IMR-90 (cell line): ENCODE measurements at regions not wholly inside any gene's neighbourhood (a gene's known extent, or its start where the extent isn't known, plus 50 kb on each side); places are given as distances from the start of the nearest gene placed in this dataset.

ENCODE experiments used
- ATAC-seq: fragments of 200-7000 bp; cut with Tn5 transposase; 2 replicates; pipeline ENCODE4 v1.9.1; 2020; ENCODE audit warnings: low read depth, mild to moderate bottlenecking, moderate library complexity
- BruUV-seq: library from RNA; stranded (reverse); fragments of 400-500 nt; replicated peaks from 2 replicates; lab custom pipeline; 2021; lab: Mats Ljungman, UMichigan
- CTCF ChIA-PET: fragments of 300-600 bp; formaldehyde crosslinking; extraction: SDS; loops from one replicate; lab custom pipeline; 2021; ENCODE audit warnings: antibody characterized with exemption; lab: Yijun Ruan, JAX
- POLR2A ChIA-PET: fragments of 300-600 bp; sonication (Branson Sonifier 250); formaldehyde crosslinking; loops from one replicate; lab custom pipeline; 2022; ENCODE audit warnings: antibody characterized with exemption; ENCODE audit not compliant: unreplicated experiment; lab: Charles Lee
- DNase-seq: peaks from one replicate; pipeline ENCODE4 v3.0.0; 2013
- H2AFZ ChIP-seq: replicated peaks from 2 replicates; pipeline ENCODE3; 2013; ENCODE audit warnings: low read length, mild to moderate bottlenecking; ENCODE audit not compliant: poor library complexity
- H2AK5ac ChIP-seq: 2 replicates; pipeline ENCODE4 v1.6.1; 2013; ENCODE audit warnings: low read depth, low read length, inconsistent platforms
- H2AK9ac ChIP-seq: replicated peaks from 2 replicates; pipeline ENCODE3; 2013; ENCODE audit warnings: mild to moderate bottlenecking, low read depth, low read length, moderate library complexity; ENCODE audit not compliant: poor library complexity
- H2BK120ac ChIP-seq: 2 replicates; pipeline ENCODE4 v1.6.1; 2013; ENCODE audit warnings: low read depth, low read length, inconsistent platforms
- H2BK15ac ChIP-seq: 3 replicates; pipeline ENCODE4 v1.6.1; 2013; ENCODE audit warnings: low read depth, low read length, inconsistent platforms
- H2BK20ac ChIP-seq: 2 replicates; pipeline ENCODE4 v1.6.1; 2013; ENCODE audit warnings: low read depth, mild to moderate bottlenecking, inconsistent platforms, low read length, moderate library complexity
- H2BK5ac ChIP-seq: 2 replicates; pipeline ENCODE4 v1.6.1; 2013; ENCODE audit warnings: mild to moderate bottlenecking, low read depth, low read length, inconsistent platforms; ENCODE audit not compliant: poor library complexity, severe bottlenecking
- H3K14ac ChIP-seq: replicated peaks from 2 replicates; pipeline ENCODE4 v1.6.1; 2013; ENCODE audit warnings: low read depth, low read length, inconsistent platforms
- H3K18ac ChIP-seq: 2 replicates; pipeline ENCODE4 v1.6.1; 2013; ENCODE audit warnings: low read depth, low read length, control low read depth
- H3K23ac ChIP-seq: 2 replicates; pipeline ENCODE4 v1.6.1; 2013; ENCODE audit warnings: low read depth, low read length, inconsistent platforms
- H3K27ac ChIP-seq: 2 replicates; pipeline ENCODE4 v1.5.1; 2013; ENCODE audit warnings: mild to moderate bottlenecking, control low read depth, low read length; ENCODE audit not compliant: insufficient read depth
- H3K27me3 ChIP-seq: 2 replicates; pipeline ENCODE4 v1.6.1; 2013; ENCODE audit warnings: low read length; ENCODE audit not compliant: control insufficient read depth, insufficient read depth
- H3K36me3 ChIP-seq: 2 replicates; pipeline ENCODE4 v1.6.1; 2013; ENCODE audit warnings: low read length, mixed read lengths; ENCODE audit not compliant: control insufficient read depth, insufficient read depth
- H3K4ac ChIP-seq: 2 replicates; pipeline ENCODE4 v1.6.1; 2013; ENCODE audit warnings: low read depth, low read length, inconsistent platforms
- H3K4me1 ChIP-seq: 2 replicates; pipeline ENCODE4 v1.6.1; 2013; ENCODE audit warnings: low read length, mixed read lengths; ENCODE audit not compliant: control insufficient read depth, insufficient read depth
- H3K4me2 ChIP-seq: 2 replicates; pipeline ENCODE4 v1.6.1; 2013; ENCODE audit warnings: low read depth, mild to moderate bottlenecking, control low read depth, low read length, moderate library complexity
- H3K4me3 ChIP-seq: 2 replicates; pipeline ENCODE4 v1.5.1; 2013; ENCODE audit warnings: low read depth, mild to moderate bottlenecking, control low read depth, low read length, moderate library complexity; ENCODE audit not compliant: insufficient read depth
- H3K56ac ChIP-seq: 2 replicates; pipeline ENCODE4 v1.6.1; 2013; ENCODE audit warnings: low read length, inconsistent platforms; ENCODE audit not compliant: insufficient read depth; ENCODE audit errors: extremely low read depth
- H3K79me1 ChIP-seq, 2 experiments: 2 replicates each; pipeline ENCODE4 v1.6.1; 2013; ENCODE audit warnings: low read length in 2 of 2, inconsistent platforms in 1 of 2, low read depth in 1 of 2
- H3K9ac ChIP-seq: 2 replicates; pipeline ENCODE4 v1.6.1; 2013; ENCODE audit warnings: low read depth, low read length, control low read depth
- H3K9me1 ChIP-seq: 2 replicates; pipeline ENCODE4 v1.6.1; 2013; ENCODE audit warnings: low read length, inconsistent platforms; ENCODE audit not compliant: insufficient read depth
- H3K9me3 ChIP-seq: 2 replicates; pipeline ENCODE4 v1.6.1; 2013; ENCODE audit warnings: low read length; ENCODE audit not compliant: control insufficient read depth, insufficient read depth
- H4K20me1 ChIP-seq: 2 replicates; pipeline ENCODE4 v1.6.1; 2013; ENCODE audit warnings: low read length, inconsistent platforms; ENCODE audit not compliant: insufficient read depth
- H4K5ac ChIP-seq: 2 replicates; pipeline ENCODE4 v1.6.1; 2013; ENCODE audit warnings: mild to moderate bottlenecking, low read depth, low read length, control low read depth
- H4K8ac ChIP-seq, 2 experiments: 2 replicates each; pipeline ENCODE4 v1.6.1; 2013; ENCODE audit warnings: low read depth in 2 of 2, low read length in 2 of 2, control low read depth in 1 of 2, inconsistent platforms in 1 of 2
- H4K91ac ChIP-seq: 2 replicates; pipeline ENCODE4 v1.6.1; 2013; ENCODE audit warnings: low read depth, low read length, inconsistent platforms; ENCODE audit not compliant: insufficient read depth
- ELK1 ChIP-seq: fragments of 150-350 bp; IDR thresholded peaks from 2 replicates; pipeline ENCODE4 v1.6.1; 2016; ENCODE audit warnings: low read depth, mild to moderate bottlenecking, low read length, moderate library complexity, borderline replicate concordance
- FOS ChIP-seq: fragments of 150-350 bp; IDR thresholded peaks from 2 replicates; pipeline ENCODE4 v1.6.1; 2016; ENCODE audit warnings: low read depth, low read length
- NFE2L2 ChIP-seq: fragments of 150-350 bp; IDR thresholded peaks from 2 replicates; pipeline ENCODE4 v1.6.1; 2016; ENCODE audit warnings: low read depth, mild to moderate bottlenecking, low read length
- WGBS, 2 experiments: methylation state at CpG; one replicate each; pipeline versions ENCODE4 v1.1.5 to v1.1.7; 2013; ENCODE audit warnings: missing lambda C conversion rate in 2 of 2; ENCODE audit not compliant: insufficient read length in 1 of 2; ENCODE audit errors: extremely low coverage in 2 of 2; 5-methylcytosine and 5-hydroxymethylcytosine counted together
- dilution Hi-C: fragments of 300-500 bp; cut with HindIII; formaldehyde crosslinking; loops from one replicate; pipeline ENCODE4 v1.14.3; 2018; ENCODE audit warnings: low sequenced_read_pairs; ENCODE audit not compliant: unreplicated experiment
- in situ Hi-C: fragments of 300-500 bp; cut with MboI; formaldehyde crosslinking; loops from 3 replicates; pipeline ENCODE4 v1.14.3; 2019; ENCODE audit warnings: low sequenced_read_pairs, inconsistent platforms, mixed read lengths
- intact Hi-C: fragments of 100-400 bp; cut with micrococcal nuclease; formaldehyde crosslinking; loops from 2 replicates; pipeline ENCODE4 v1.10.0; 2022

GRCh38 chr12:97235102-97235501 is 227.5 kb upstream of the RMST start:
- H3K27me3 ChIP-seq: no peaks in the 10 kb centered on the region
- no peak overlapping the region for H2BK120ac ChIP-seq
- CTCF ChIA-PET: no interaction called here
- H3K14ac ChIP-seq: no peak overlapping the region
- H4K8ac ChIP-seq: no peak overlapping the region
- no CpG with 5 or more reads among the region's 10 CpGs for WGBS, 2 experiments
- no peaks in the 10 kb centered on the region for H3K36me3 ChIP-seq
- POLR2A ChIA-PET: no interaction called here
- H2BK20ac ChIP-seq: no peak overlapping the region
- no TSS peak for BruUV-seq
- H3K4me2 ChIP-seq: no peak overlapping the region
- H4K5ac ChIP-seq: no peak overlapping the region
- H2AK5ac ChIP-seq: no peak overlapping the region
- H2AFZ ChIP-seq: no peak overlapping the region
- H3K4me1 ChIP-seq: no peaks in the 10 kb centered on the region
- no peaks in the 10 kb centered on the region for H3K9me1 ChIP-seq
- no peak overlapping the region for H3K23ac ChIP-seq
- ATAC-seq: no peak
- H3K18ac ChIP-seq: no peak overlapping the region
- dilution Hi-C loops (no loop called here), in situ Hi-C loops (no loop called here), intact Hi-C loops (no loop called here)
- no peak overlapping the region for H2BK5ac ChIP-seq
- no peak overlapping the region for H2AK9ac ChIP-seq
- no peak overlapping the region for H2BK15ac ChIP-seq
- H3K79me1 ChIP-seq: no peaks in the 10 kb centered on the region
- no peak for TF ChIP-seq ELK1
- TF ChIP-seq FOS: no peak
- no peak for TF ChIP-seq NFE2L2
- H3K9me3 ChIP-seq: peaks cover 2% of the 10 kb centered on the region; the same call in 1 of the 2 replicates
- no peak overlapping the region for H3K4me3 ChIP-seq
- no peak for DNase-seq
- H3K27ac ChIP-seq: no peak overlapping the region
- H3K4ac ChIP-seq: no peak overlapping the region
- H3K9ac ChIP-seq: no peak overlapping the region
- H4K20me1 ChIP-seq: no peaks in the 10 kb centered on the region
- no peak overlapping the region for H3K56ac ChIP-seq
- H4K91ac ChIP-seq: no peak overlapping the region
